Stimulated activated naive B cell treated with anti-CD40 and anti-IgM and Interleukin-4, amounts not matched to agents 10 μg/mL and 1 μg/mL and 100 μg/mL, for 72 hours (primary cell): ENCODE measurements at regions not wholly inside any gene's neighbourhood (a gene's known extent, or its start where the extent isn't known, plus 50 kb on each side); places are given as distances from the start of the nearest gene placed in this dataset.

ENCODE experiments used
- ATAC-seq, 2 donors: fragments of 150-1000 bp; cut with Tn5 transposase; replicated peaks; 2 replicates each; pipeline ENCODE4 v1.10.0; 2021; ENCODE audit warnings: moderate library complexity in 1 of 2
- DNase-seq: peaks from one replicate; pipeline ENCODE4 v3.0.0; 2021
- H3K27ac Mint-ChIP-seq: one replicate; pipeline ENCODE4 v1.8.0; 2022; ENCODE audit warnings: mild to moderate bottlenecking, mixed read lengths
- H3K27me3 Mint-ChIP-seq, 2 donors: one replicate each; pipeline ENCODE4 v1.8.0; 2022; ENCODE audit warnings: mixed read lengths in 2 of 2
- H3K36me3 Mint-ChIP-seq, 2 donors: one replicate each; pipeline ENCODE4 v1.8.0; 2022; ENCODE audit warnings: mixed read lengths in 2 of 2, mild to moderate bottlenecking in 1 of 2
- H3K4me1 Mint-ChIP-seq, 2 donors: one replicate each; pipeline ENCODE4 v1.8.0; 2022; ENCODE audit warnings: mixed read lengths in 2 of 2, mild to moderate bottlenecking in 1 of 2
- H3K4me3 Mint-ChIP-seq, 2 donors: one replicate each; pipeline ENCODE4 v1.8.0; 2022; ENCODE audit warnings: mild to moderate bottlenecking in 2 of 2, mixed read lengths in 2 of 2, moderate library complexity in 1 of 2
- H3K9me3 Mint-ChIP-seq, 2 donors: one replicate each; pipeline ENCODE4 v1.8.0; 2022; ENCODE audit warnings: mixed read lengths in 2 of 2, mild to moderate bottlenecking in 1 of 2

DNA sequence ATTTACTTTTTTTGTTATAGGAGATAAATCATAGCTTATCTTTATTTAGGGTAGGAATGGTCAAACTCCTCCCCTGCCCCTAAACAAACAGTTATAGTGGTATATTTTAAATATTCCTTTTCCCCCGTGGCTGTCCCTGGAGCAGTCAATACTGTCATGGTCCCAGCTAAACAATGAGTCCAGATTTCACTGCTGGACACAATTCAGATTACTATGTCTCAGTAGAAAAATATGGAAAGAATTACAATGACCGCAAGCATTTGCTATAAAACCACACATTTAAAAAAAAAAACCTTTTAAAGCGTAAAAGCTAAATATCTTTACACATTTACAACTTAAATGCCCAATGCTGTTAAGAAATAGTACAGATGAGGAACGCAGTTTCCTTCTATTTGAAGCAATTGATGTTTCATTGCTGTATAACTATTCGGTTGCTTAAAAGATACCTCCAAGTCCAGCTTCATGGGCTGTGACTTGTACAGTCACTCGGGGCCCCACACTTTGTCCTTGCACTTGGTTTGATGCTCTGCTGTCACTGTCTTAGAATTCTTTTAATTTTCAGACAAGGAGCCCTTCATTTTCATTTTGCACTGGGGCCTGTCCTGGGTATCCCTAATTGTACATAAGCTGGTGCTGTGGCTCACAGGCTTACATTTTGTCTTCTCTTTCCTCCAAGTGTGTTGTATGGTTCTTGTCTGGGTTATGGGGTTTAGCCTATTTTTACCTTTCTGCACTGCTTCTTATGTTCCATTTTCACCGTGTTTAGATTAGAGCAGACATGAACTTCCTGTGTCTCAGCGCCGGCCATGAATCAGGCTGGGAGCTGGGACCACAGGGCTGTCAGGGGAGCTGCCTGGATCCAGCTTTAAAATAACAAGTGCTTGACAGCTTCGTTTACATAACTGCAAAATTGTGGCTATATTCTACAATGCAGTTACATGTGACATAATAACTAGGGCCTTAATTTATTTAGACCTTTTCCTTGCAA, 530.2 kb upstream of the FZD8 start:
- ATAC-seq (no peak), DNase-seq (no peak)
- Mint-ChIP-seq H3K36me3 (no peaks in the 10 kb centered on the region), H3K4me1 (no peaks in the 10 kb centered on the region), H3K4me3 (no peak overlapping the region), H3K9me3 (peaks cover 4 to 7% of the 10 kb centered on the region in 2 donors), H3K27ac (no peak overlapping the region), H3K27me3 (no peaks in the 10 kb centered on the region)

DNA sequence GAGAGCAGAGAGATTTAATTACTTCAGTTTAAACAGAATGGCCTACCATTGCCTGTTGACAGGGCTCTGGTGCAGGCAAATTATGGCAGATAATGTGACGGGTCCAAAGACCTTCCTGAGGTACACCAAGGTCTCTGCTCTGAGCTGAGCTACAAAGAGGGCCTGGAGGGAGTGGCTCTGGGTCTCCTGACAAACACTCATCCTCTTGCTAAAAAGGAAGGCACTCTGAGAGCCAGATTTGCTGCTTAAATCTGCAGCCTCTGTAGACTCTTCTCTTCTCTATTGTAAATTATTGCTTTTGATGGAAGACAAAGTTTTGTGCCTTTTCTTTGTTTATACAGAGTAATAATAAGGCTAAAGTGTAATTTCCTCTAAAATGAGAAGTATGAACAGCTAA, 529.5 kb upstream of the FZD8 start:
- DNase-seq: no peak
- no peak for ATAC-seq
- no peak overlapping the region for H3K27ac Mint-ChIP-seq
- H3K4me1 Mint-ChIP-seq: no peaks in the 10 kb centered on the region
- H3K4me3 Mint-ChIP-seq: no peak overlapping the region
- no peaks in the 10 kb centered on the region for H3K27me3 Mint-ChIP-seq
- H3K9me3 Mint-ChIP-seq: peaks cover 4 to 7% of the 10 kb centered on the region in 2 donors
- no peaks in the 10 kb centered on the region for H3K36me3 Mint-ChIP-seq

DNA sequence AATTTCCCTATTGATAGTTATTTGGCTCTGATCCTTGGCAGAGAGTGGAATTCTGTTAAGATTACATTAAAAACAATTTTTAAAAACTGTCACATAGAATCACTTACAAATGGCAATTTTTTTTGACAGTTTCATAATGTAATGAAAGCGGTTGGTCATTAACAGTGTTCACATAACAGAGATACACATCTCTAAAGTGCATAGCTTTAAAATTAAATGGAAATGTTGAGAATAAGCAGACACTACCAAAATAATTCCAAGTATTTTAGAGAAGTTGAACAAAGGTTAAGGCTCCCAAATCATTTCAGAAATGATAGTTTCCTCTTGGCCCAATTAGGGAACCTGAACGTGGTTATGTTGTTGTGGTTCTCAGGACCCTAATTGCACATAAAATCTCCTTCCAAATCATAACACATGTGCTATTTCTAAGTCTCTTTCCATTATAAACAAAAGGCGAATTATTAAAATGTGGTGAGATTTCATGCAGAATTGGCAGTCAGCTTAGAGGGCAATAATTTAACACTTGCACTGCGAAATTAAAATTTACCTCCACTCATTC, 528.9 kb upstream of the FZD8 start:
- no peak overlapping the region for H3K4me3 Mint-ChIP-seq
- H3K4me1 Mint-ChIP-seq: no peaks in the 10 kb centered on the region
- H3K9me3 Mint-ChIP-seq: peaks cover 4 to 7% of the 10 kb centered on the region in 2 donors
- no peaks in the 10 kb centered on the region for H3K36me3 Mint-ChIP-seq
- no peaks in the 10 kb centered on the region for H3K27me3 Mint-ChIP-seq
- DNase-seq (no peak), ATAC-seq (no peak)
- no peak overlapping the region for H3K27ac Mint-ChIP-seq

DNA sequence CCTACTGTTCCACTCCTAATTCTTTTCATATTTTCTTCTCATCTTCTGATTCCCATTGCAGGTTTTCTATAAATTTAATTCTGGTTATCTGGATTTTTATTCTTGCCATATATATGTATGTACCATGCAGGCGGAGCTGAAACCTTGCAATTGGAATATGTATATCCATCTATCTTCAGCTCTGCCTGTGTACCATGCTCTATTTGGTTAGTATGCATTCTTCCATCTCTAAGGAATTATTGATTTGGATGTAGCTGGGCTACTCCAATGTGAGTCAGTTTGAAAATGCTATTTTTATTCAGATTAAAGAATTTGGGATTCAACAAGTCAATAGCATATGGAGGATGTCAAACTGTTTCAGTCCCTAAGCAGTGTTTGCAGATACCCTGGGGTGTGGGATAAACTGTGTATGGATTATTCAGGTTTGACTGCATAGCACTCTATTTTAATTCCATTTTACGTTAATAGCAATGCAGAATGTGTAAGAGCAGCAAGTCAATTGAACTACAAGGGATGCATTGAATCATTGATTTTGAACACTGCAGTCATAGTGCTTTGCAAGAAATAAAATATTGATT, 528.1 kb upstream of the FZD8 start:
- ATAC-seq: no peak
- H3K9me3 Mint-ChIP-seq: peaks cover 4 to 7% of the 10 kb centered on the region in 2 donors
- H3K36me3 Mint-ChIP-seq: no peaks in the 10 kb centered on the region
- no peak overlapping the region for H3K4me3 Mint-ChIP-seq
- DNase-seq: no peak
- H3K27ac Mint-ChIP-seq: no peak overlapping the region
- no peaks in the 10 kb centered on the region for H3K27me3 Mint-ChIP-seq
- no peaks in the 10 kb centered on the region for H3K4me1 Mint-ChIP-seq

DNA sequence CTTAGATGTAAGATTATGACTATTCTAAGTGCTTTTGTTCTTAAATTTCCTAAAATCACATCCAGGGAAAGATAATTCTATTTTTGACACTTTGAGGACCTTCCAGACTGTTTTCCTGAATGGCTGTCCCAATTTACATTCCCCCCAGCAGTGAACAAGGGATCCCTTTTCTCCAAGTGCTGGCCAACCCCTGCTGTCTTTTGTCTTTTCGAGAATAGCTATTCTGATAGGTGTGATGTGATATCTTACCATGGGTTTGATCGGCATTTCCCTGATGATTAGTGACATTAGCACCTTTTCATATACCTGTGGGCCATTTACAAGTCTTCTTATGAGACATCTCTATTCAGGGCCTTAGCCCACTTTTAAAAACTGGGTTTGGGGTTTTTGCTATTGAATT, 526.7 kb upstream of the FZD8 start:
- Mint-ChIP-seq H3K36me3 (no peaks in the 10 kb centered on the region), H3K27ac (no peak overlapping the region), H3K27me3 (no peaks in the 10 kb centered on the region), H3K4me1 (no peaks in the 10 kb centered on the region), H3K4me3 (no peak overlapping the region), H3K9me3 (no peaks in the 10 kb centered on the region)
- DNase-seq (no peak), ATAC-seq (no peak)

DNA sequence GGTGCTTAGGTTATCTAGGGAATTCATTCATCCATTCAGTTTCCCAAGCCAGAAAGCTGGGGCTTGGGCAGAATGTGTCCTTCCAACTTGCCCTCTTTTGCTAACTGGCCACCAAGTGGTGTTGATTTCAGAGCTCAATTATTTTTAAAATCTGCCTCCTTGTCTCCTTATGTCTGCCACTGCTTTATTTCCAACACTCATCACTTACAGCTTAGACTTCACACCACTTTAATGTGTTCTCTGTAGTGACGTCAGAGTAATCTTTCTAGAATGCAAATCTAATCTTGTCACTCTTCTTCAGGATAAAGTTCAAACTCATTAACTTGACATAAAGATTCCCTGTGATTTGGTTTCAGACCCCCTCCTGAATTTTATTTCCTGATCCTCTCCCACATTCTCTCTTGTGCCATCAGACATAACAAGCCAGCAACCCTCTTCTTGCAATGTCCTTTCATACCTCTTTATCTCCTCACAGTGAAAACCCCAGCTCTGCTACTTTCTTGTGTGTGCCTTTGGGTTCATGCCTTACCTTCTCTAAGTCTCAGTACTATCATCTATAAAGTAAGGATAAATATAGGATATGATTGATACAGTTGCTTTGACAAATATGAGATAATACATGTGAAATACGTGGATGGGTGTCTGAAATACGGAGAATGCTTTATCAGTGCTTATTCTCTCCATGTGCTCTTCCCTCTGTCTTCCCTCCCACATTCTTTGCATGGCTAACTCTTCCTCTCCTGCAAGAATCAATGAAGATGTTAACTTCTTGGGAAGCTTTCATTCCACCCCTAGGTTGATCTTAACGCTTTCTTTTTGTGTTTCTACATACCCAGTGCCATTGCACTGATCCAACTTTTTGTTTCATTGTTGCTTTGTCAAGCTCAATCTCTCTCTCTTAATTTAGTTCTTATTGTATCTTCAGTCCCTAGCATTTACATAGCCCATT, 522.7 kb upstream of the FZD8 start:
- no peaks in the 10 kb centered on the region for H3K4me1 Mint-ChIP-seq
- H3K36me3 Mint-ChIP-seq: no peaks in the 10 kb centered on the region
- H3K4me3 Mint-ChIP-seq: no peak overlapping the region
- H3K27ac Mint-ChIP-seq: no peak overlapping the region
- DNase-seq (no peak), ATAC-seq (no peak)
- no peaks in the 10 kb centered on the region for H3K27me3 Mint-ChIP-seq
- no peaks in the 10 kb centered on the region for H3K9me3 Mint-ChIP-seq

DNA sequence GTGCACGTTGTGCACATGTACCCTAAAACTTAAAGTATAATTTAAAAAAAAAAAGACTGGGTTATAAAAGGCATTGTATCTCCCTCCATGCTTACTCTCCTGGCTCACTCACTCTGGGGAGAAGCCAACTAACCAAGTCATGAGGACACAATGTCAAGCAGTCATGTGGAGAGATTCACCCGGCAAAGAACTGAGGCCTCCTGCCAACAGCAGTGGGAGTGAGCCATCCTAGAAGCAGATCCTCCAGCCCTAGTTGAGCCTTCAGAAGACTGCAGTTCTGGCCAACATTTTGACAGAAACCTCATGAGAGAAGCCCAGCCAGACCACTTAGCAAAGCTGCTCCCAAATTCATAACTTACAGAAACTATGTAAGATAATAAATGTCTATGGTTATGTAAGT, 521.7 kb upstream of the FZD8 start:
- Mint-ChIP-seq H3K4me3 (no peak overlapping the region), H3K27me3 (no peaks in the 10 kb centered on the region), H3K36me3 (no peaks in the 10 kb centered on the region), H3K9me3 (no peaks in the 10 kb centered on the region), H3K27ac (no peak overlapping the region), H3K4me1 (no peaks in the 10 kb centered on the region)
- no peak for ATAC-seq
- no peak for DNase-seq

DNA sequence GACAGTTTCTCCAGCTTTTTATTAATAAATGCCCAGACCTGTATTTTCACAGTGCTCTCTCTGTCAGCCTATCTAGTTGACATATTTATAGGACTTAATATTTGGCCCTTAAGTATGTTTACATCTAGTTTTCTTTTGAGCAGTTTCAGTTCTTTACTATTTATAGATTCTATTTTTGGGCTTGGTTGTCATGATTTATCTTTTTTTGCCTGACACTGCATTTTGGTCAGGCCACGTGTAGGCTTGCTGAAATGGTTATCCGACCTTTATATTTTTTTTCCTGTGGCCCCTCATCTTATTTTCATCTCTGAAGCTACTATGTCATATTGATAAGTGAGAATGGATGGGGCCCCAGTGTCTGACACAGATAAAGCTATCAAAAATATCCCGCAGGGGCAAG, 515.4 kb upstream of the FZD8 start:
- no peaks in the 10 kb centered on the region for H3K4me1 Mint-ChIP-seq
- no peaks in the 10 kb centered on the region for H3K36me3 Mint-ChIP-seq
- H3K27ac Mint-ChIP-seq: no peak overlapping the region
- ATAC-seq (no peak), DNase-seq (no peak)
- no peaks in the 10 kb centered on the region for H3K9me3 Mint-ChIP-seq
- no peaks in the 10 kb centered on the region for H3K27me3 Mint-ChIP-seq
- no peak overlapping the region for H3K4me3 Mint-ChIP-seq

DNA sequence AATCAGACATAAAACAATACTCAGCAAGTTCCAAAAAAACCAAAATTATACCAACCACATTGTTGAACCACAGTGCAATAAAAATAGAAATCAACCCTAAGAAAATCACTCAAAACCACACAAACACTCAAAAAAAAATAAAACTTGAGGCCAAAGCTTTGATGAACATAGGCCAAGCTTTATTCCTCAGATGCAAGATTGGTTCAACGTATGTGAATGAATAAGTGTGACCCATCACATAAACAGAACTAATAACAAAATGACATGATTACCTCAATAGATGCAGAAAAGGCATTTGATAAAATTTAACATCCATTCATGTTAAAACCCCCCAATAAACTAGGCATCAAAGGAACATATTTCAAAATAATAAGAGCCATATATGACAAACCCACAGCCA, 506.1 kb upstream of the FZD8 start:
- Mint-ChIP-seq H3K4me1 (no peaks in the 10 kb centered on the region), H3K9me3 (peaks cover 10 to 11% of the 10 kb centered on the region in 2 donors), H3K27me3 (no peaks in the 10 kb centered on the region), H3K27ac (no peak overlapping the region), H3K36me3 (no peaks in the 10 kb centered on the region), H3K4me3 (no peak overlapping the region)
- ATAC-seq (no peak), DNase-seq (no peak)

DNA sequence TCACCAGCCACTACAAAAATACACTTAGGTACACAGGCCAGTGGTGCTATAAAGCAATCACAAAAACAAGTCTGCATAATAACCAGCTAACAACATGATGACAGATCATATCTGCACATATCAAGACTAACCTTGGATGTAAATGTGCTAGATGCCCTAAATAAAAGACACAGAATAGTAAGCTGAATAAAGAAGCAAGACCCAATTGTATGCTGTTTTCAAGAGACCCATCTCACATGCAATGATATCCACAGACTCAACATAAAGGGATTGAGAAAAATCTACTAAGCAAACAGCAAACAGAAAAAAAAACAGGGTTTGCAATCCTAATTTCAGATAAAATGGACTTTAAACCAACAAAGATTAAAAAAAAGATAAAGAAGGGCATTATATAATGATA, 505.4 kb upstream of the FZD8 start:
- Mint-ChIP-seq H3K4me1 (no peaks in the 10 kb centered on the region), H3K27me3 (no peaks in the 10 kb centered on the region), H3K9me3 (peaks cover 10 to 11% of the 10 kb centered on the region in 2 donors), H3K36me3 (no peaks in the 10 kb centered on the region), H3K4me3 (no peak overlapping the region), H3K27ac (no peak overlapping the region)
- ATAC-seq (no peak), DNase-seq (no peak)

DNA sequence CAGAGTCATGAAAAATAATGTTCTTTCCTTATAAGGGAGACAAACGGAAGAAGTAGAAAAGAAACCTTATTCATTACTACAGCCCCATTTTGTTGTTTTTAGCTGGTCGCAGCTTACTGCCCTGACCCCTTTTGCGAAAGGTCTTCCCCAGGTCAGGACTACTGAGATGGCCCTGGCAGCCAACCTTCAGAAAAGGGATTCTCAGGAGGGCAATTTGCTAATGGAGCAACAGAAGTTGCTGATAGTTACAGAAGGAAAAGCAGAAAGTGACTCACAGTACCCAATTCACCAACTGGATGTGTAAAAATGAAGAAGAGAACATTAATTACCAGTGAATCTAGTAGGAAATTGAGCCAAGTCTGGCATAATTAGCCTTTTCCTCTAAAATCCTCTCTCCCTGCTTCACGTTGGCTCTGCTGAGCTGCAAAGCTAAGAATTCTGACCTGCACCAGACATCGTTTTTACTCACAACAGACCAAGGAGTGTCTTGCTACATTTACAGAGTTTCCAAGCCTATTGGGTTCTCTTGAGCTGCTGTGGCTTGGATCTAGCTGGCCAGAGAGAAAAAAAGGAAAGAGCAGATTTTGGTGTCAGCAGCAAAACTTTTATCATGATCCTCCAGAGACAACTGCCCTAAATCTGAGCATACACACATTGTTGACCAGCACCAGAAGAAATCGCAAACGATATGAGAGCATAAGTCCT, 499.9 kb upstream of the FZD8 start:
- Mint-ChIP-seq H3K4me3 (no peak overlapping the region), H3K36me3 (no peaks in the 10 kb centered on the region), H3K27ac (no peak overlapping the region), H3K27me3 (no peaks in the 10 kb centered on the region), H3K4me1 (no peaks in the 10 kb centered on the region), H3K9me3 (peaks cover 4 to 8% of the 10 kb centered on the region in 2 donors)
- ATAC-seq (no peak), DNase-seq (no peak)

DNA sequence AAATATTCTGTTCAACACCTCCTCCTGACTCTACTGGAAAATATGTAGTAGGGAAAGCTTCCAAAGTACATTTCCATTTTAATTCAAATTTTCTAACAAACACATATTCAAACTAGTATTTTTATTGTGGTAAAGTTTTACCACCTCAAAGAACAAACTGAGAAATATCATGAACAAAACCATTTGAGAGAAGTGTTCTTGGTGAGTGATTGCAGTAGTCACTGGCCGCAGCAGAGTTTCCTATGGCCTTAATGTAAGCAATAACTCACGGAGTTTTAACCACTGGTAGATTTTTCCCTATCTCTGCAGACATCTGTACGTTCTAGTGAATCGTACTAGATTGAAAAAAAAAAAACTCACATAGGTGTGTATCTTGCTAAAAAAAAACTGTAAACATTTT, 487.0 kb upstream of the FZD8 start:
- no peak overlapping the region for H3K4me3 Mint-ChIP-seq
- DNase-seq (no peak), ATAC-seq (no peak)
- H3K9me3 Mint-ChIP-seq: peaks cover 0 to 2% of the 10 kb centered on the region in 2 donors
- H3K27me3 Mint-ChIP-seq: no peaks in the 10 kb centered on the region
- H3K27ac Mint-ChIP-seq: no peak overlapping the region
- no peaks in the 10 kb centered on the region for H3K36me3 Mint-ChIP-seq
- no peaks in the 10 kb centered on the region for H3K4me1 Mint-ChIP-seq

DNA sequence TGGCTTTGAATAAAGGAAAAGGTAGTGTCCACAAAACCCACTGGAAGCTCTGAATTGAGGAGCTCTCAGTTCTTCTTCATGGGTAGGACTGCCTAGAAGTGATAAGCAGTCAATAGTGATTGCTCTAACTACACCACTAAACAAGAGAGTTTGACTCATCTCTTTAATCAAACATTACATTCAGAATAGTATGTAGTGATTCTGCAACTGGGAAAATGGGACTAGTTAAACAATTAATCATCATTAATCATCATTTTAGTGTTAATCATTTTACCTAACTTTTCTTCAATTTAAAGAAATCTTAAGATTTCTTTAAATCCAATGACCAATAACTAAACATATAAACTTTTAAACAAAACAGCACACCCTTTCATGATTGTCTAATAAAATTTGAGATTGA, 484.0 kb upstream of the FZD8 start:
- peaks cover 4% of the 10 kb centered on the region in 2 donors for H3K9me3 Mint-ChIP-seq
- ATAC-seq (no peak), DNase-seq (no peak)
- no peak overlapping the region for H3K4me3 Mint-ChIP-seq
- no peaks in the 10 kb centered on the region for H3K36me3 Mint-ChIP-seq
- H3K4me1 Mint-ChIP-seq: no peaks in the 10 kb centered on the region
- no peaks in the 10 kb centered on the region for H3K27me3 Mint-ChIP-seq
- H3K27ac Mint-ChIP-seq: no peak overlapping the region

DNA sequence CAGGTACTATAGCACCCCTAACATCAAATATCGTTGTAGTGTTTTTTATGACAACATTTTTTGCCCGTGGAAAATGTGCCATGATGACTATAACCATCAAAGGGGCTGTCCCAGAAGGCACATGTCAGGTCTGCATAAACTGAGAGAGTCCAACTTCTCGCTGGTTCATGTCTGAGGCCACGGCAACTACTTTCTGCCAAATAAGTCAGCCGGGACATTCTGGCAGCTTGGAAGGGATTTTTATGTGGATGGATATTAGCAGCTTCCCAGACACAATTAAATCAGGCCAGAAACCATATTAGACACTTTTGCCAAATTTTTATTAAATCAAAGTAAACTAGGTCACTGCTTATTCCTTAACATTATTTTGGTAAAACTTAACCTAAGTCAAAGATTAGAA, 477.4 kb upstream of the FZD8 start:
- DNase-seq: no peak
- Mint-ChIP-seq H3K4me3 (no peak overlapping the region), H3K9me3 (peaks cover 4 to 7% of the 10 kb centered on the region in 2 donors)

More for the DNA sequence above, 477.4 kb upstream of the FZD8 start:
- H3K27ac Mint-ChIP-seq: no peak overlapping the region
- no peaks in the 10 kb centered on the region for H3K4me1 Mint-ChIP-seq
- ATAC-seq: no peak
- no peaks in the 10 kb centered on the region for H3K36me3 Mint-ChIP-seq
- H3K27me3 Mint-ChIP-seq: no peaks in the 10 kb centered on the region
